Activated CD8-positive, alpha-beta T cell treated with anti-CD3 and anti-CD28 coated beads for 36 hours (primary cell): ENCODE measurements at regions not wholly inside any gene's neighbourhood (a gene's known extent, or its start where the extent isn't known, plus 50 kb on each side); places are given as distances from the start of the nearest gene placed in this dataset.

ENCODE experiments used
- ATAC-seq: fragments of 200-7000 bp; cut with Tn5 transposase; one replicate; pipeline ENCODE4 v1.10.0; 2021; ENCODE audit warnings: mild to moderate bottlenecking, moderate library complexity
- CTCF ChIA-PET: fragments of 350-600 bp; sonication (Branson Sonifier 250); formaldehyde crosslinking; loops from one replicate; lab custom pipeline; 2021; ENCODE audit warnings: antibody characterized with exemption; lab: Charles Lee
- POLR2A ChIA-PET: fragments of 350-600 bp; sonication (Branson Sonifier 250); formaldehyde crosslinking; loops from one replicate; lab custom pipeline; 2021; ENCODE audit warnings: antibody characterized with exemption; lab: Charles Lee
- DNase-seq: peaks from one replicate; pipeline ENCODE4 v3.0.0-alpha.2; 2020
- H3K27ac Mint-ChIP-seq: one replicate; pipeline ENCODE4 v1.8.0; 2021; ENCODE audit warnings: mild to moderate bottlenecking, mixed read lengths
- H3K27me3 Mint-ChIP-seq: one replicate; pipeline ENCODE4 v1.8.0; 2021; ENCODE audit warnings: mixed read lengths
- H3K36me3 Mint-ChIP-seq: one replicate; pipeline ENCODE4 v1.8.0; 2021; ENCODE audit warnings: low read depth, mixed read lengths
- H3K4me1 Mint-ChIP-seq: one replicate; pipeline ENCODE4 v1.8.0; 2021; ENCODE audit warnings: low read depth, mixed read lengths
- H3K4me3 Mint-ChIP-seq: one replicate; pipeline ENCODE4 v1.8.0; 2021; ENCODE audit warnings: mild to moderate bottlenecking, moderate library complexity, mixed read lengths
- H3K9me3 Mint-ChIP-seq: one replicate; pipeline ENCODE4 v1.8.0; 2021; ENCODE audit warnings: mixed read lengths
- intact Hi-C: fragments of 100-400 bp; cut with micrococcal nuclease; formaldehyde crosslinking; loops from one replicate; pipeline ENCODE4 v1.10.0; 2022
- TF ChIP-seq, protein P1 (sequence below): fragments of 200-600 bp; IDR thresholded peaks from one replicate; pipeline ENCODE4 v1.8.0; 2022; ENCODE audit warnings: antibody characterized with exemption, mild to moderate bottlenecking

DNA sequence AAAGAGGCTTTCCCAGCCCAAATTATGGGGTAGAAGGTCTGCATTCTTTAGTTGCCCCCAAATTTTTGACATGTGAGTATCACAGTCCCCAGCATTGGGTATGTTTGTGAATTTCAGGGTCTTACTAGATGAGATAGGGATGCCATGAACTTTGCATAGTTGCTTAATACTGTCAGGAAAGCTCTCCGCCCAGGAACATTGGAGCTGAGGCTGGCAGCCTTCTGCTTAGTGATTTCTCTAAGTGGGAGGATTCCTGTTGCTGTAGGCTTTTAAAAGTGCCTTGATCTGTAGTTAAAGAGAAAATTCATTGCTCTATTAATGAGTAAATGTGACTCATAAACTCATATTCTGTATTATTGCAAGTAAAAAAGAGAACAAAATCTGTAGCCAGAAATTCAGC lies 206.9 kb downstream of the CAVIN4 start:
- H3K4me3 Mint-ChIP-seq, result no peak overlapping the region

DNA sequence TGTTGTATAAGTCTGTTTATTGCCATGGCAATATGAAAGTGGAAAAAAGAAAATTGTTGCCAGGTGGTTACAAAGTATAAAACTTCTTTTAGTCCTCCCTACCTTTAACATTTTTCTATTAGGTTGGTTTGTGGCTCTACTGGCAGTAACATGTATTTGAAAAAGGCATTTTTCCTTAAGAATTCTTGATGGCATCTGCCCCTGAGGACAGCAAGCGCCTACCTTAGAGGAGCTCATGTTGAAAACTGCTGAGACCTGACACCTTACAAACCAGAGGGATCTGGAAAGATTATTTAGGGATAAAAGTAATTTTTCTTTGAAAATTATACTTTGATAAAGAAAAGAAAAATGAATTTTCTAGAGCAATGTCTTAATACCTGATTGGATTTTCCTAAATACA lies 208.1 kb downstream of the CAVIN4 start:
- H3K4me3 Mint-ChIP-seq, result no peak overlapping the region
- H3K36me3 Mint-ChIP-seq, result no peaks in the 10 kb centered on the region
- no peak overlapping the region for H3K27ac Mint-ChIP-seq
- TF ChIP-seq, protein P1, sequence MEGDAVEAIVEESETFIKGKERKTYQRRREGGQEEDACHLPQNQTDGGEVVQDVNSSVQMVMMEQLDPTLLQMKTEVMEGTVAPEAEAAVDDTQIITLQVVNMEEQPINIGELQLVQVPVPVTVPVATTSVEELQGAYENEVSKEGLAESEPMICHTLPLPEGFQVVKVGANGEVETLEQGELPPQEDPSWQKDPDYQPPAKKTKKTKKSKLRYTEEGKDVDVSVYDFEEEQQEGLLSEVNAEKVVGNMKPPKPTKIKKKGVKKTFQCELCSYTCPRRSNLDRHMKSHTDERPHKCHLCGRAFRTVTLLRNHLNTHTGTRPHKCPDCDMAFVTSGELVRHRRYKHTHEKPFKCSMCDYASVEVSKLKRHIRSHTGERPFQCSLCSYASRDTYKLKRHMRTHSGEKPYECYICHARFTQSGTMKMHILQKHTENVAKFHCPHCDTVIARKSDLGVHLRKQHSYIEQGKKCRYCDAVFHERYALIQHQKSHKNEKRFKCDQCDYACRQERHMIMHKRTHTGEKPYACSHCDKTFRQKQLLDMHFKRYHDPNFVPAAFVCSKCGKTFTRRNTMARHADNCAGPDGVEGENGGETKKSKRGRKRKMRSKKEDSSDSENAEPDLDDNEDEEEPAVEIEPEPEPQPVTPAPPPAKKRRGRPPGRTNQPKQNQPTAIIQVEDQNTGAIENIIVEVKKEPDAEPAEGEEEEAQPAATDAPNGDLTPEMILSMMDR, result no peak
- CTCF ChIA-PET, result no interaction called here
- intact Hi-C loops, result no loop called here
- POLR2A ChIA-PET, result no interaction called here
- ATAC-seq (no peak), DNase-seq (no peak)
- no peaks in the 10 kb centered on the region for H3K27me3 Mint-ChIP-seq
- H3K4me1 Mint-ChIP-seq, result no peaks in the 10 kb centered on the region
- H3K9me3 Mint-ChIP-seq, result peaks cover 3% of the 10 kb centered on the region

More for the DNA sequence above, 206.9 kb downstream of the CAVIN4 start:
- TF ChIP-seq, protein P1, result no peak
- Mint-ChIP-seq H3K36me3 (no peaks in the 10 kb centered on the region), H3K4me1 (no peaks in the 10 kb centered on the region), H3K27ac (no peak overlapping the region), H3K27me3 (no peaks in the 10 kb centered on the region), H3K9me3 (peaks cover 3% of the 10 kb centered on the region)
- ChIA-PET CTCF (no interaction called here), POLR2A (no interaction called here)
- DNase-seq, result no peak
- ATAC-seq, result no peak
- intact Hi-C loops, result no loop called here

DNA sequence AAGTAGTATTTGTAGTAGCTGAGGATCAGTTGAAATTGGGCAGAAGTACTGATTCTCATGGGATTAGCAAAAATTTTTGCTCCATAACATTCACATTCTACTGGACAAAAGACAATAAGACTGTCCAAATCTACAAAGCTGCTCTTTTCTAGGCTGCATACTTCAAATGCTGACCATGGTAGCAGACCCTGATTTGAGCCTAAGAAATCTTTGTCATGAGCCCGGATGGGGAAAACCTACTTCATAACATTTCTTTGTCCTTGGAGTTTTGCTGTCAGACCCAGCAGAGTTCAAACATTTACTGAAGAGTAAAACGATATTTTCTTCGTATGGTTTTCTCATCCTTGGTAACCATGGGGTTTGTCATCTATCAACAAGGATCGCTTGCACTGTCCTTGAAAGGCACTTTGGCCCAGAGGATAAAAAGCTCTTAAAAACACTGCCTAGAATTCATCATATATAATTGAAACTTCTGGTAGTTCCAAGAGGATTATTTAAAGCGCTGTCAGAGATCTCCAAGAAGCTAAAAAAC lies 216.9 kb downstream of the CAVIN4 start:
- no peak for DNase-seq
- H3K36me3 Mint-ChIP-seq, result no peaks in the 10 kb centered on the region
- H3K4me1 Mint-ChIP-seq, result no peaks in the 10 kb centered on the region
- ChIA-PET CTCF (no interaction called here), POLR2A (no interaction called here)
- ATAC-seq, result no peak
- H3K4me3 Mint-ChIP-seq, result no peak overlapping the region
- H3K9me3 Mint-ChIP-seq, result no peaks in the 10 kb centered on the region
- no peak overlapping the region for H3K27ac Mint-ChIP-seq
- TF ChIP-seq, protein P1, result no peak
- intact Hi-C loops, result no loop called here
- H3K27me3 Mint-ChIP-seq, result no peaks in the 10 kb centered on the region

DNA sequence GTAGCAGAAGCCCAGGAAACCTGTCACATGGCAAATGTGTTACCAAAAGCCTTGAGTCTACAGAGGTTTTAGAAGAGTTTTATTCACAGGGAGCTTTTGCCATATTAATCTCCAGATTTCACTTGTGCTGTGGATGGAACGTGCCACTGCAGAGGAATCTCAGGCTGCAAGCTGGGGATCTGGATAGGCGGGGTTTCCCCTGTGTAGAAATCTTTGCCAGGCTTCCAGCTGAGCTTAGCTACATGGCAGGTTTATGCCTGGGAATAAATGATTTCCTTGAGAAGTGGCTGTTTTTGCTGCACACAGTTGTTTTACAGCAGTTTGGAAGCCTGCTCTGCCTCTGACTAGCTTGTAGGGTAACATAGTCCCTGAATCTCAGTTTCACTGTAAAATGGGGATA lies 224.6 kb upstream of the PLPPR1 start:
- Mint-ChIP-seq H3K27ac (no peak overlapping the region), H3K4me3 (no peak overlapping the region), H3K27me3 (no peaks in the 10 kb centered on the region), H3K4me1 (no peaks in the 10 kb centered on the region), H3K9me3 (peaks cover 2% of the 10 kb centered on the region), H3K36me3 (no peaks in the 10 kb centered on the region)
- ChIA-PET POLR2A (no interaction called here), CTCF (no interaction called here)
- intact Hi-C loops, result no loop called here
- ATAC-seq, result no peak
- DNase-seq, result no peak
- TF ChIP-seq, protein P1, result no peak

DNA sequence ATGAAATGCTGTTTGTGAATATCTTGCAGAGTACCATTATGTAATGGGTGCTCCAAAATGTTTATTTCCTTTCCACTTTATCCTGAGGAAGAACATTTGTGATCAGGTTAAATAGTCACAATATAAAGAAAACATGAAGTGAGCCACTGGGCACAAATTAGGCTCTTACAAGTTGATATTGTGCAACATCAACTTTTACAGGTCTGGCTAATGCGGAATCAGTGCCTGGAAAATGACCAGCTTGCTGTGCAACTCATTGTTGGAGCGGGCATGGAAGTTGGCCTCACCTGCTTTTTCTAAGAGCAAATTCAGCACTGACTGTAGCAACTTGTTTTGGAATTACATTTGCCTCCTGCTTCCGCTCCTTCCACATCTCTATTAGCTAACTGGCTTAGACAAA lies 216.9 kb upstream of the PLPPR1 start:
- Mint-ChIP-seq H3K4me3 (no peak overlapping the region), H3K9me3 (peaks cover 1% of the 10 kb centered on the region), H3K36me3 (no peaks in the 10 kb centered on the region), H3K27me3 (no peaks in the 10 kb centered on the region), H3K4me1 (no peaks in the 10 kb centered on the region), H3K27ac (no peak overlapping the region)
- POLR2A ChIA-PET, result no interaction called here
- no peak for ATAC-seq
- CTCF ChIA-PET, result no interaction called here
- DNase-seq, result no peak
- intact Hi-C loops, result no loop called here
- TF ChIP-seq, protein P1, result no peak
